HG03460 (cell line): ENCODE measurements at regions not wholly inside any gene's neighbourhood (a gene's known extent, or its start where the extent isn't known, plus 50 kb on each side); places are given as distances from the start of the nearest gene placed in this dataset.
"Not testable (repeated sequence)": the region's sequence is repeated elsewhere in the genome, so short reads cannot be mapped to it uniquely, and the experiment has no call there.

Source experiments
- ATAC-seq: cut with Tn5 transposase; IDR thresholded peaks from one replicate; pipeline ENCODE4 v1.9.1; 2021; ENCODE audit not compliant: unreplicated experiment

GRCh38 chr4:109378511-109378910, 55.1 kb upstream of the SEC24B start:
- ATAC-seq = no peak

GRCh38 chr4:109378076-109378475, 55.5 kb upstream of the SEC24B start:
- ATAC-seq = no peak

GRCh38 chr4:109375778-109376414, 57.7 kb upstream of the SEC24B start:
- ATAC-seq = no peak

- no peak for ATAC-seq
These were observed 65.0 kb upstream of the SEC24B start for GRCh38 chr4:109368661-109369060.

DNA sequence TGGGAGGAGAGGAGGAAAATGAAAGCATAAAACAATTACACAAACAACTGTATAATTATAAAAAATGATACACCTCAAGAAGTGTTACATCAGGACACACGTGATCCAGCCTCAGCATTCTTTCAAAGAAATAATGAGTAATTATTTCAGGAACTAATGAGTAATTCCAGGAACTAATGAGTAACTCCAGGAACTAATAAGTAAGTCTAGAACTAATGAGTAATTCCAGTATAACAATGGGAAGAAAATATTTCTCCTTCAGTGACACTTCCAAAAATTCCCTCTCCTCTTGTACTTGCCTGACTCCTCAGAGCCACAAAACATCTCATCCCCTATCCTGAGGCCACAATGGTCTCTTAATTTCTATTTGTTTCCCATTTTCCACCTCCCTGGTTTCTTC, 63.5 kb upstream of the COL25A1 start:
- ATAC-seq = no peak

GRCh38 chr4:109365297-109365696, 62.8 kb upstream of the COL25A1 start:
- ATAC-seq = not testable (repeated sequence)

GRCh38 chr4:109359040-109359646, 56.7 kb upstream of the COL25A1 start:
- ATAC-seq = peak; percentile 84

DNA sequence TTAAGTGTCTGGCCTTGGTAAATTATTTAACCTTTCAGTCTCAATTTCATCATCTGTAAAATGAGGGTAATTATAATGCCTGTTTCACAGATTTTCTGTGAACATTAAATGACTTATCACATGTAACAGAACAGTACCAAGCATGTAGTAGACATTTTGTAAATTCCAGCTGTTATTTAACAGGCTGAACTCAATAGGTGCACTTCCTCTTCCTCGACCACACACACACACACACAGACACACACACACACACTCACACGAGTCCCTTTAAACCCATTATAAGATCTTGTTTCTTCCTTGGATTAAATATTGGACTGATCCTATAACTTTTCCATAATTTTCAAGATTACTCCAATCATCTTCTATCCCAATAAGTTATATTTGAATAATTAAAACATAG, 53.4 kb upstream of the COL25A1 start:
- no peak for ATAC-seq

DNA sequence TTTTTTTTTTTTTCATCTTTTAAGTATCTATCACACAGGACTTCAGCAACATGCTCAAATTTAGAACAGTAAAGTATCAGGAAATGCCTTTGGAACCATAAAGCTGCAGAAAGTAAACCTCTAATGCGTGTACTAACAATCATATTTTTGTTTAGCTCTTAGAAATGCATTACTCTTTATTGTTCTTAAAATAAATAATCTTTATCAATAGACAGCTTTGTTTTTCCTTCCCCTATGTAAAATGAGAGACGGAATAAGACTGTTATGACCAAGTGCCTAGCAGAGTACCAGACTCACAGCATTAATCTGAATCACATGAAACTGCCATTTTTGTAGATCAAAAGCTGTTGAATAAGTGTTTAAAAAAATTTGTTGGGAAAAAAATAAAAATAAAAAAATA, 50.5 kb upstream of the COL25A1 start:
- no peak for ATAC-seq
